Upper lobe of left lung (tissue), 6 donors: ENCODE measurements at regions not wholly inside any gene's neighbourhood (a gene's known extent, or its start where the extent isn't known, plus 50 kb on each side); places are given as distances from the start of the nearest gene placed in this dataset.
A peak's percentile ranks its signal among the peaks of the same experiment; 100 is the strongest.

Experiments used
- ATAC-seq, 2 donors: fragments of 200-7000 bp; cut with Tn5 transposase; one replicate each; pipeline ENCODE4 v1.9.1; 2022; ENCODE audit warnings: mild to moderate bottlenecking in 2 of 2, moderate library complexity in 2 of 2; ENCODE audit not compliant: low FRiP score in 2 of 2
- DNase-seq, 2 donors: peaks; one replicate each; pipeline ENCODE4 v3.0.0-alpha.2; 2019 to 2020
- H3K27ac ChIP-seq, 4 donors: fragments of 200-600 bp; sonication (generic); one replicate each; pipeline ENCODE4 v1.5.1; 2016 to 2019
- H3K27me3 ChIP-seq, 4 donors: fragments of 200-600 bp; sonication (generic); one replicate each; pipeline ENCODE4 v1.5.1; 2017 to 2019
- H3K36me3 ChIP-seq, 4 donors: fragments of 200-600 bp; sonication (generic); one replicate each; pipeline ENCODE4 v1.5.1; 2016 to 2019
- H3K4me1 ChIP-seq, 4 donors: fragments of 200-600 bp; sonication (generic); one replicate each; pipeline ENCODE4 v1.5.1; 2018 to 2019
- H3K4me3 ChIP-seq, 4 donors: fragments of 200-600 bp; sonication (generic); one replicate each; pipeline ENCODE4 v1.5.1; 2017 to 2019; ENCODE audit warnings: mild to moderate bottlenecking in 2 of 4, moderate library complexity in 1 of 4
- H3K9me3 ChIP-seq, 4 donors: fragments of 200-600 bp; sonication (generic); one replicate each; pipeline ENCODE4 v1.5.1; 2018 to 2019
- EP300 ChIP-seq, 4 donors: sonication (generic); formaldehyde crosslinking; IDR thresholded peaks; one replicate each; pipeline ENCODE4 v1.5.1; 2017; ENCODE audit warnings: antibody characterized with exemption in 4 of 4, control low read depth in 2 of 4
- POLR2A ChIP-seq, 4 donors: fragments of 450-650 bp; IDR thresholded peaks; one replicate each; pipeline ENCODE4 v1.5.1; 2016 to 2017; ENCODE audit warnings: antibody characterized with exemption in 4 of 4, mild to moderate bottlenecking in 2 of 4
- POLR2AphosphoS5 ChIP-seq, 2 donors: sonication (generic); formaldehyde crosslinking; IDR thresholded peaks; one replicate each; pipeline ENCODE4 v1.5.1; 2017; ENCODE audit warnings: antibody characterized with exemption in 2 of 2
- WGBS, 2 donors: methylation state at CpG; one replicate each; pipeline ENCODE4 v1.1.5; 2017 to 2018; 5-methylcytosine and 5-hydroxymethylcytosine counted together
- TF ChIP-seq, protein P1 (sequence below), 6 experiments: fragments of 450-650 bp in 4 of 6; fragments of 200-600 bp in 2 of 6; sonication (generic) in 2 of 6; IDR thresholded peaks; one replicate each; pipeline ENCODE4 v1.5.1; 2016 to 2019; ENCODE audit warnings: antibody characterized with exemption in 6 of 6
- donor health status: DM: no; HTN: no; CAD: no; lungs with moderate emphysema.
- donor health status: DM: no; HTN: yes; CAD: no; lungs with severe emphysema.

DNA sequence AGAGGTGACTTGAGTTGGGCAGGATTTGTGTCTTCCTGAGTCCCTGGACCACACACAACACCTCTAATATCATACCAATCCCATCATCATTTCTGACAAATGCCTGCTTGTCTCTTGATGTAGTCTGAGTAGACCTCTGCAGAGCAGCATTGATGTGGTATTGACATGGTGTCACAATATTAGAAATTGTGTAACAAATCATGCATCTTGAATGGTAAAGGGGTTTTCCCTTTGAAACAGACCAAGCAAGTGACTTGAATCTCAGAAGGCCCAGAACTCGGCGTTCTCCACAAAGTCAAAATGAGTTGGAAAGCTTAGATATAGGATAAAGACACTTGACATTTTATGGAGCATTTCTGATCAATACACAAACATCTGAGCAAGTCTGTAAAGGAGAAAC, 72.7 kb upstream of the KIRREL1 start:
- DNase-seq (no peak), ATAC-seq (no peak)
- Histone ChIP-seq H3K4me3 (no peak overlapping the region), H3K27ac (no peak overlapping the region), H3K4me1 (no peaks in the 10 kb centered on the region), H3K9me3 (no peaks in the 10 kb centered on the region), H3K27me3 (no peaks in the 10 kb centered on the region), H3K36me3 (no peaks in the 10 kb centered on the region)
- no peak for TF ChIP-seq EP300 (IDR thresholded peaks at IDR 0.05)
- no peak for TF ChIP-seq POLR2A (IDR thresholded peaks at IDR 0.05)
- no peak for TF ChIP-seq POLR2AphosphoS5 (IDR thresholded peaks at IDR 0.05)
- TF ChIP-seq, protein P1, sequence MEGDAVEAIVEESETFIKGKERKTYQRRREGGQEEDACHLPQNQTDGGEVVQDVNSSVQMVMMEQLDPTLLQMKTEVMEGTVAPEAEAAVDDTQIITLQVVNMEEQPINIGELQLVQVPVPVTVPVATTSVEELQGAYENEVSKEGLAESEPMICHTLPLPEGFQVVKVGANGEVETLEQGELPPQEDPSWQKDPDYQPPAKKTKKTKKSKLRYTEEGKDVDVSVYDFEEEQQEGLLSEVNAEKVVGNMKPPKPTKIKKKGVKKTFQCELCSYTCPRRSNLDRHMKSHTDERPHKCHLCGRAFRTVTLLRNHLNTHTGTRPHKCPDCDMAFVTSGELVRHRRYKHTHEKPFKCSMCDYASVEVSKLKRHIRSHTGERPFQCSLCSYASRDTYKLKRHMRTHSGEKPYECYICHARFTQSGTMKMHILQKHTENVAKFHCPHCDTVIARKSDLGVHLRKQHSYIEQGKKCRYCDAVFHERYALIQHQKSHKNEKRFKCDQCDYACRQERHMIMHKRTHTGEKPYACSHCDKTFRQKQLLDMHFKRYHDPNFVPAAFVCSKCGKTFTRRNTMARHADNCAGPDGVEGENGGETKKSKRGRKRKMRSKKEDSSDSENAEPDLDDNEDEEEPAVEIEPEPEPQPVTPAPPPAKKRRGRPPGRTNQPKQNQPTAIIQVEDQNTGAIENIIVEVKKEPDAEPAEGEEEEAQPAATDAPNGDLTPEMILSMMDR (IDR thresholded peaks at IDR 0.05), result no peak
- 87 to 91% methylated on average over 2 of the region's 2 CpGs for WGBS, 2 donors

DNA sequence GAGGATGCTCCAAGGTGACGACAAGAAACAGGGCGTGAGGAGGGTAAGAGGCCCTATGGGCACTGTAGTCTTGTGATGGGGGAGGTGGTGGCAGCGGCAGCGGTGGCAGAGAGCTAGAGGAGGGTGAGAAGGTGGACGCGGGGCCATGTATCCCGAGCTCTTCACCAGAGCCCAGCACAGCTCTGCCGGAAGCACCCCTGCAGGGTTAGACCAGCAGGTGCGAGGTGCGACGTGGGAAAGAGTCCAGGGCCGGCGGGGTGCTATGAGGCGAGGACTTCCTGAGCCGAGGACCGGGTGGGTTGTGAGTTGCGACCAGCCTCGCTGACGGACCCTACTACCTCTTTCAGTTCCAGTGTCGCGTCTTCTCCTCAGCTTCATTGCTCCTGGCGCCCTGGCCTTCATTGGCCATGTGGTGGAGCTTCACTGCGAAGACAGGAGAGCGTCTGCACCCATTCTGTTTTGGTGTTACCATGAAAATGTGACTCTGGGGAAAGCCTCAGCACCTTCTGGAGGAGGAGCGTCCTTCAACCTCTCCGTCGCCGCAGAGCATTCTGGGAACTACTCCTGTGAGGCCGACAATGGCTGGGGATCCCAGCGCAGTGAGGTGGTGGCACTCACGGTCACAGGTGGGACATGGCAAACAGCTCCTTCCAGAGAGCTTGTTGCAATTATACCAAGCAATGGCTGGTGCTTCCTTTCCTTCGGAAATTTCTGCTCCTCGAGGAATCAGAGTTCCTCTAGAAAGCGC, 67.9 kb upstream of the KIRREL1 start:
- 91 to 92% methylated on average over 34 of the region's 34 CpGs for WGBS, 2 donors
- ATAC-seq, result no peak

DNA sequence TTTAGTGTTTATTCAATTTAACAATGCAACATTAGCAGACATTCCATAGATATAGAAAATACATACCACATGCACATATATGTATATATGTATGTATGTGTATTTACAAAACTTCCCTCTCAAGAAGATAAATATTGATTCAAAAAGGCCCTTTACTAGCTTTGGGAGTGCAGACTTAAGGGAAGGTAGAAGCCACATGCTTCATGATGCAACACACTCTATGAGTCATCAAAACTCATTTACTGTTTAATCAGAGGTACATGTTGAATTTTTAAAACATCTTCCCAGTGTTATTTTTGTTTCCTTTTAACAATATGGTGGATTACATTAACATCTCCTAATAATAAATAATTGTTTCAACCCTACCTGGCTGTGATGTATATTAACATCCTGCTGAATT, 61.4 kb upstream of the KIRREL1 start:
- TF ChIP-seq POLR2AphosphoS5 (IDR thresholded peaks at IDR 0.05), result no peak
- TF ChIP-seq, protein P1 (IDR thresholded peaks at IDR 0.05), result no peak
- TF ChIP-seq POLR2A (IDR thresholded peaks at IDR 0.05), result no peak
- no peak for TF ChIP-seq EP300 (IDR thresholded peaks at IDR 0.05)
- Histone ChIP-seq H3K4me3 (no peak overlapping the region), H3K9me3 (no peaks in the 10 kb centered on the region), H3K36me3 (no peaks in the 10 kb centered on the region), H3K4me1 (no peaks in the 10 kb centered on the region), H3K27ac (no peak overlapping the region), H3K27me3 (no peaks in the 10 kb centered on the region)
- no peak for DNase-seq
- no peak for ATAC-seq

More for the DNA sequence above, 67.9 kb upstream of the KIRREL1 start:
- Histone ChIP-seq H3K9me3 (no peaks in the 10 kb centered on the region), H3K27ac (no peak overlapping the region), H3K4me3 (no peak overlapping the region), H3K36me3 (no peaks in the 10 kb centered on the region), H3K27me3 (no peaks in the 10 kb centered on the region), H3K4me1 (no peaks in the 10 kb centered on the region)
- DNase-seq, result peak in 1 of 2 donors; percentile 53
- TF ChIP-seq POLR2AphosphoS5 (IDR thresholded peaks at IDR 0.05) (no peak), POLR2A (IDR thresholded peaks at IDR 0.05) (no peak), EP300 (IDR thresholded peaks at IDR 0.05) (no peak)
- TF ChIP-seq, protein P1 (IDR thresholded peaks at IDR 0.05), result no peak

DNA sequence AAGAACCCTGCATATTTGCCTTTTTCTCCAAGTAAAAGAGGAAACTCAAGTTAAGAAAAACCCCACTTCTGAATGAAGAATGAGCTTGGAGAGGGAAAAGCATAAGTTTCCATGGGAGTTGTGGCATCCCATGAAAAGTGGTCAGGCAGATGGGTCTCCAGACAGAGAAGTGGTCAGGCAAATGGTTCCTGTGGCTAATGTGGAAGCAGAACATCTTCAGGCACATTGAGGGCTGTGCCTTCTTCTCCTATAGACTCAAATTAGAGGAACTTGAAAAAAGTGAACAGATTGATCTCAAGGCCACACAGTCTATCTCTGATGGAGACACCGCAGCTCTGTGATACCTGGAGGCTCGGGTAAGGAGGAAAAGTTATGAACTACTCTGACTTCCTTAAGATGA, 55.7 kb upstream of the KIRREL1 start:
- peak in 1 of 2 donors; percentile 26 for ATAC-seq
- TF ChIP-seq, protein P1 (IDR thresholded peaks at IDR 0.05), result no peak
- TF ChIP-seq POLR2A (IDR thresholded peaks at IDR 0.05) (no peak), POLR2AphosphoS5 (IDR thresholded peaks at IDR 0.05) (no peak), EP300 (IDR thresholded peaks at IDR 0.05) (no peak)
- no peaks in the 10 kb centered on the region for H3K36me3 ChIP-seq
- no peaks in the 10 kb centered on the region for H3K27me3 ChIP-seq
- DNase-seq, result no peak
- H3K27ac ChIP-seq, result no peak overlapping the region
- 77 to 91% methylated on average over 2 of the region's 2 CpGs for WGBS, 2 donors
- H3K4me1 ChIP-seq, result no peaks in the 10 kb centered on the region
- no peaks in the 10 kb centered on the region for H3K9me3 ChIP-seq
- no peak overlapping the region for H3K4me3 ChIP-seq

DNA sequence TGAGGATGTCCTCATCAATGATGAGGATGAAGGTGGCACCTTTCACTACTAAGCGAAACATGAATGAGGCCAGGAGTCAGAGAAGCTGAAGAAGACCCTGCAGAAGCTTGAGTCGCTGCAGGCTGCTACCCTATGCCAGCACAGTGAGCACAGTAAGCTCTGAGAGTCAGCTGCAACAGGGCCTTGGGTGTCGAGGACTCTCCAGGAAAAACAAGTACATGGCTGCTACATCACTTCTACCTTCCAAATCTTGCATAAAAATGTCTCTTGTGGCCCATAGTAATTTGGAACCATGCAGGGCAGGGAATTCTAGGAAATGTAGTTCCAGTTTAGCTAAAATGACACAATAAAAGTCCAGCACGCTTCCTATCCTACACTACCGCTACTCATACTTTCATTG, 51.5 kb upstream of the KIRREL1 start:
- WGBS, 2 donors, result 87 to 96% methylated on average over 5 of the region's 5 CpGs
- no peak overlapping the region for H3K27ac ChIP-seq

More for the DNA sequence above, 51.5 kb upstream of the KIRREL1 start:
- ATAC-seq (no peak), DNase-seq (no peak)
- Histone ChIP-seq H3K4me3 (no peak overlapping the region), H3K9me3 (no peaks in the 10 kb centered on the region), H3K4me1 (no peaks in the 10 kb centered on the region), H3K27me3 (no peaks in the 10 kb centered on the region), H3K36me3 (no peaks in the 10 kb centered on the region)
- TF ChIP-seq EP300 (IDR thresholded peaks at IDR 0.05), result no peak
- TF ChIP-seq POLR2A (IDR thresholded peaks at IDR 0.05), result no peak
- TF ChIP-seq, protein P1 (IDR thresholded peaks at IDR 0.05), result no peak
- no peak for TF ChIP-seq POLR2AphosphoS5 (IDR thresholded peaks at IDR 0.05)
